Hematopoietic multipotent progenitor cell treated with erythropoietin and hydrocortisone succinate and interleukin-3 and kit ligand, for 15 days (in vitro differentiated cells): ENCODE measurements at regions not wholly inside any gene's neighbourhood (a gene's known extent, or its start where the extent isn't known, plus 50 kb on each side); places are given as distances from the start of the nearest gene placed in this dataset.
"Not testable (repeated sequence)": the region's sequence is repeated elsewhere in the genome, so short reads cannot be mapped to it uniquely, and the experiment has no call there.

ENCODE experiments used
- DNase-seq: peaks from one replicate; pipeline ENCODE4 v3.0.0-alpha.2; 2015; ENCODE audit warnings: low spot score

DNA sequence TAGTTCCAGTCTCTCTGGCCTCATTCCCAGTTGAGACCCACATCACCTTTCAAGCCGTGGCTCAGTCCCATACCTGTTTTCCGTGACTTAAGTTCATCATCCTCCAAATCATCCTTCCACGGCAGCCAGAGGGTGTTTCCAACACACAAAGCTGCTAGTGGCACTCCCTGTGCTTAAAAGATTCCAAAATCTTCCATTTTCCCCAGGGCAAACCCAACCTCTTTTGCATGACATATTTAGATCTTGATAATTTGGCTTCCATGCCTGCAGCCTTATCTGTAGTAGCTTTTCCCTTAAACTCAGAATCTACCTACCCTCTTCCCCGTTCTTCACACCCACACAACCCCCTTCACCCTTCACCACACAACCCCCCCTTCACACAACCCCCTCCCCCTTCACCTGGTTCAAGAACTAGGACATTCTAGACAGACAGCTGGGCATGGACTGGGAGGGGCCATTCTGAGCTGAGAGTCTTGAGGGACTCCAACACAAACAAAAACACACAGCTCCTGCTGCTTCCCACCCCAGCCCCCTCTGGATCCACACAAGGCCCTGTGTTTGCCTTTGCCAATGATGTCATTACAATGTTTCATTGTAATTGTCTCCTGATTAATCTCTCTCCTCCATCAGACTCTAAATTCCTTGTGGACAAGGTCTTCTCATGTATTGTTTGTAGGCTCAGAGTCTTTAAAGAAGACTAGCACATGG lies 268.2 kb downstream of the SH3GL2 start:
- no peak for DNase-seq

DNA sequence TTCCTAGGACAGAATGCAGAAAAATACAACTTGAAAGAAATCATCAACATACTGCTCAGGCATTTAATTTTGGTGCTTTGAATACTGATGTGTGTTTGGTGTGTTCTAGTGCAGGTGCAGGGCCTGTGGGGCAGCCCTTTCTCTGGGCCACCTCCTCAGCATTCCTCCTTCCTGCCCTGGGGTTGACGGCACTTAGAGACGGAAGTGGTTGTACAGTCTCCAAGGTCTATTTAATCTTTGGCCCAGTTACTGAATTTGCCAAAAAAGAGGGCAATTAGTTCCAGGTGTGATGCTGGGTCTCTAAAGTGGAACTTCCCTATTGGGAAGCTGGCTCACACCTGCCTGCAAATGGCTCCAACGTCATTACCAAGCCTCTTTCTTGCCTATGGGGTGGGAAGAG lies 269.0 kb downstream of the SH3GL2 start:
- DNase-seq: no peak

DNA sequence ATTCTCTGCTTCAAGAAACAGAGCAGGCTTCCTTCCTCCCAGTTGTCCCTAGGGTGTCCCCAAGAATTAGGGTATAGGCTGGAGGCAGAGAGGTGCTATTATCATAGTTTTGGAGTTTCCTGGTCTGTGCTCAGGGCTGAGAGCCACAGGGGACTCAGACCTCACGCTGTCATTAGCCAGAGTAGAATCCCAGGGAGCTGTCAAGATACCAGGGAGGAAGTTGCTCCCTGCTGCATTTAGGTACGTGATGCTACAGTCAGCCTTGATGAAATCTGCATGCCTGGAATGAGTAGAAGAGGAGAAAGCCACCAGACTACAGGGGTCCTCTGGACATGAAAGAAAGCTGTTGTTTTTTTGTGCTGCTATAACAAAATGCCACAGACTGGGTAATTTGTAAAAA lies 273.2 kb downstream of the SH3GL2 start:
- no peak for DNase-seq

- no peak for DNase-seq
Measured at GRCh38 chr9:17854487-17854886, 275.6 kb downstream of the SH3GL2 start.

DNA sequence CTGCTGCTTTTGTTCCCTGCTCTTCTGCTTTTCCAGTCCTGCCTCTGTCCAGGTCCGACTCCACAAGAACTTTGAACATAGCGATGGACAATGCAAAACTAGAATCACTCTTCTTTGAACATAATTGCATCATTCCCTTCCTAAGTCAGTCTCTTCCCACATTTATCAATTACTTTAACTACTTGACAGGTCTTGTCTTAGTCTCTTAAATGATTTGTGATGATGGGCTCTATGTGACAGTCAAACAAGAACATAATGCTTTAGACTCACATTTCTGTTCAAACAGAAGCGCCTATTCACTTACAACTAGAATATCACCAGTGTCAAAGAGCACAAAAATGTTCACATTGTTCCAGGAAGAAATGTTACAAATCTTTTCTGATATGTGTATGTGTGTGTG lies 278.1 kb downstream of the SH3GL2 start:
- no peak for DNase-seq

GRCh38 chr9:17859228-17859627 lies 280.4 kb downstream of the SH3GL2 start:
- DNase-seq: no peak

GRCh38 chr9:17859987-17860386 lies 281.1 kb downstream of the SH3GL2 start:
- no peak for DNase-seq

GRCh38 chr9:17862101-17862500 lies 283.2 kb downstream of the SH3GL2 start:
- DNase-seq: no peak

DNA sequence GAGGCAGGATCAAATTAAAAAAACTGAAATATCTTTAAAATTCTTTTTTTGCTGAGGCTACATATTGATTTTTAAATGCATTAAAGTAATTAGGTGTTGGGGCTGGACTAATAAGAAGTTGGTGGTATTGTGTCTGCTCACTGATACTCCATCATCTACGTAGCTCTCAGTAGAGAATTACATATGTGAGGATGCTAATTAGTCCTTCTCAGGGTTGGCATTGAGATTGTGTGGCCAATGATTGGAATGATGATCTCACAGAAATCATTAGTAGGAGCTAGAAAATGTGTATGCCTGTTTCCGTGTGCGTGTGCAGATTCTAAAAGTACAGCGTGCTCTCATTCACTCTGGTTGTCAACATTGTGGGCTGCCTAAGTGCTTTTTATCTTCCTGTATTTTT lies 283.8 kb downstream of the SH3GL2 start:
- no peak for DNase-seq

DNA sequence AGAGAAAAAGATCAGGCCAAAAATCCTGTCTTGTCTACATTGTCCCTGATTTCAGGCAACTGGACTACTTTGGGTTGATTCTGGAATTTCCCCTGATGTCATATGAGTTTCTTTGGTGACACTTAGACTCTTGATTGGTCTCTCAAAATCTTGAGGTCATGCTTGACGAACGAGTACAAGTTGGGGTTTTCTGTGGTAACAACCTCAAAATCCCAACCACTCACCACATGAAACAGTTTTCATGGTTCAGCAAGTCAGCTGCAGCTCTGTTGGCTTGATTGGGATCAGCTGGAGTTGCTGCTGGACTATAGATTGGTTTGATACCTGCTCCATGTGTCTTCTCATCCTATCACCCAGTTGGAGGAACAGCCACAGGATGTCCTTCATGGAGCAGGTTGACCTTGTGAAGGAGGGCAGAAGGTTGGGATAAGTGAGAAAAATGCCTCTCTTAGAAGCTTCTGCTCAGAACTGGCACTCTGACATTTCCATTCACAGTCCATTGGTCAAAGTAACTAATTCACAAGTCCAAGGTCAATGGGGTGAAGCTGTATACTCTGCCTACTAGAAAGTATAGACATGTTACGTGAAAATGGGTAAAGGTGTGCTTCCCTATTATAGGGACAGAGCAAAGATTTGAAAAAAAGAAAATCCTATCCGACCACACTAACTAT lies 284.5 kb downstream of the SH3GL2 start:
- DNase-seq: no peak

- no peak for DNase-seq
Measured at GRCh38 chr9:17863924-17864323, 285.1 kb downstream of the SH3GL2 start.

GRCh38 chr9:17864951-17865350 lies 286.1 kb downstream of the SH3GL2 start:
- no peak for DNase-seq

- DNase-seq: no peak
Measured at GRCh38 chr9:17865881-17866280, 287.0 kb downstream of the SH3GL2 start.

GRCh38 chr9:17870722-17871121 lies 291.9 kb downstream of the SH3GL2 start:
- DNase-seq: no peak

GRCh38 chr9:17871213-17871890 lies 292.5 kb downstream of the SH3GL2 start:
- DNase-seq: no peak

- DNase-seq: no peak
Measured at GRCh38 chr9:17875886-17876285, 297.0 kb downstream of the SH3GL2 start.

GRCh38 chr9:17876687-17877086 lies 297.8 kb downstream of the SH3GL2 start:
- DNase-seq: no peak

DNA sequence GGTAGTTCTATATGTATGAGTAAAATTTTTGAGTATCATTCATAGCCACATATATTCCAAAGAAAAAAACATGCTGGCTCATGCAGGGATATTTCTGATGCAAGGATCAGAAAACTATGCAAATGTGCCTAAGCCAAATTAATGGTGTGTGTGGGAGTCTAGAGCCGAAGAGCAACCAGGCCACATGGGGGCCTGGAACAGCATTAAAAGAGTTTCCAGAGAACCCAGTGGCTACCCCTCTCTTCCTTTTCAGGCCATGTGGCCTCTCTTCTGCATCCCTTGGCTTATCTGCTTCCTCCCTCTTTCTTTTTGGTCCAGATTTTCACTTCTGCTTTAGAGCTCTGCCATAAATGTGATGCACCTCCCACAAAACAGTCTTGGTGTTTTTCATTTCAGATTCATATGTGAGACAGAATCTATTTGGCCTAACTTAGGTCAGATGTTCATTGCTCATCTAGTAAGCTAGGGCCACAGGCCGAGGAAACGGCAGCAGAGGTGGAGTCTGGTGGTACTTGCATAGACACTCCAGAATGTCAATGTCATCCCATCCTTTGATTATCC lies 300.0 kb downstream of the SH3GL2 start:
- DNase-seq: no peak

GRCh38 chr9:17881371-17881770 lies 302.5 kb downstream of the SH3GL2 start:
- DNase-seq: no peak

DNA sequence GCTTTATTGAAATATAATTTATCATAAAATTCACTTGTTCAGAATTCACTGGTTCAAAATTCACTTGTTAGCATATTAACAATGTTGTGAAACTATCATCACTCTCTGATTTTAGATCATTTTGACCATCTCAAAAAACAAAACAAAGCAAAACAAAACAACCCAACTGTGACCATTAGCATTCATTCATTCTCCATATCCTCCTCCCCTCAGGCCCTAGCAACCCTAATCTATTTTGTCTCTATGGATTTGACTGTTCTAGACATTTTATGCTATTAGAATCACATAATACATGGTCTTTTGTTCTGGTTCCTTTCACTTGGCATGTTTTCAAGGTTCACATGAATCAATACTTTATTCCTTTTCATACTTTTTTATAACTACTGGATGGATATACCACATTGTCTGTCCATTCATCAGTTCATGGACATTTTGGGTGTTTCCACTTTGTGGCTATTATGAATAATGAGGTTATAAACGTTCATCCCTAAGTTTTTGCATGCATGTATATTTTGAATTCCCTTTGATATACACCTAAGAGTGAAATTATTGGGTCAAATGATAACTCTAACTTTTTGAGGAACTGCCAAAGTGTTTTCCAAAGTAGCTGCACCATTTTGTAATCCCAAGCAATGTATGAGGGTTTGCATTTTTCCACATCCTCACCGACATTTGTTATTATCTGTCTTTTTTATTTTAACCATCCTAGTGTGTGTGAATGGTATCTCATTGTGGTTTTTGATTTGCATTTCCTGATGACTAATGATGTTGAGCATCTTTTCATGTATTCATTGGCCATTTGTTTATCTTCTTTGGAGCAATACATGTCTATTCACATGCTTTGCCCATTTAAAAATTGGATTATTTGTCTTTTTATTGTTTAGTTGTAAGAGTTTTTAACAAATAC lies 304.1 kb downstream of the SH3GL2 start:
- DNase-seq: no peak

- no peak for DNase-seq
Measured at GRCh38 chr9:17888066-17888465, 309.2 kb downstream of the SH3GL2 start.

GRCh38 chr9:17888964-17889363 lies 310.1 kb downstream of the SH3GL2 start:
- not testable (repeated sequence) for DNase-seq
